ENCODE measurements at regions not wholly inside any gene's neighbourhood (a gene's known extent, or its start where the extent isn't known, plus 50 kb on each side); places are given as distances from the start of the nearest gene placed in this dataset.
"Not testable (repeated sequence)": the region's sequence is repeated elsewhere in the genome, so short reads cannot be mapped to it uniquely, and the experiment has no call there.

DNA sequence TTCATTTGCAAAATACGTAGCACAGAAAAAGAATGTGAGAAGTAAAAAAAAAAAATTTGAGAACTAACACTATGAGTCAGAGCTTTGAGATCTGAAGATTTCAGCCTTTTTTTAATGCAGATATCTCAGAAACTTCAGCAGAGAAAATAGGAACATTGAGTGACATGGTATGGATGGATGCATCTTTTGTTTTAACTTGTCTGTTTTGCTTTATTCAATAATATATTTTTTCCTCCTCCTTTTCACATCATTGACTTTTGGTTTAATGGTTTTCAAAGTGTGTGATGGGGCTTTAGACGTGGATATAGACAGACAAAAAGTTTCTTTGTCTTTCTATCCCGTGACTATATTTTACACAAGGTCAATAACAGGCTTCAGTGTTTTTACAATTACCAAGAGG is 426.7 kb upstream of the FRG2C start:
- no peak overlapping the region for H3K27ac ChIP-seq (ENCODE audit: insufficient read depth, low read length)

DNA sequence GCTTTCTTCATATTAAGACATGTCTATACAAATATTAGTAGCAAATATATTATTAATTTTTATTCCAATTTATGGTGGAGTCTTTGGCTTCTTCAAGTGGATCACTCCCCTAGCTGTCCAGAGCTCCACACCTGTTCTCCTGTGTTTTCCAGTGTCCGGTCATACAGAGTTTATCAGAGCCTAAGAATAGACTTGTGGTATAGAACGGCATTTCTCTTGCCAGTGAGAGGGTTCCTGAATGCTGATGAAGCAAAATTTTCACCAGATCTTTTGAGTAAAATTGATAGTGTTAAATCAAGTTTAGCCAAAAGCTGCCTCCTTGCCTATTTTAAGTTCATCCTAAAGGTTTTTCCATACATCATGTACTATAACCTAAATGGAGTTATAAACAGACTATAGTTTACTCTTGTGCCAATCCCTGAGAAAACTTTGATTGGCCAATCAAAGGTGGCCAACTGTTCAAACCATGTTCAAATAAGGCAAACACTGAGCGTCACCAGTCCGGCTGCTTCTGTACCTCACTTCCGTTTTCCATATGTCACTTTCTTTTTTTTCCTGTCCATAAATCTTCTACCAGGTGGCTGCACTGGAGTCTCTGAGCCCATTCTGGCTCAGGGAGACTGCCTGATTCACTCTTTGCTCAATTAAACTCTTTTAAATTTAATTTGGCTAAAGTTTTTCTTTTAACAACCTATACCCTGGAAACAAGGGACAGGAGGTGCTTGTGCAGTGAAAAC is 422.7 kb upstream of the FRG2C start:
- H3K27ac ChIP-seq (ENCODE audit: insufficient read depth, low read length); H4K20me1 ChIP-seq (ENCODE audit: control insufficient read depth, extremely low read depth, insufficient read depth, low read length); H3K79me2 ChIP-seq (ENCODE audit: control insufficient read depth, insufficient read depth, low read length); H3K4me3 ChIP-seq (replicated peaks in 1 of 4; ENCODE audit: control extremely low read depth in 1 of 4, insufficient read depth in 1 of 4, low read depth in 3 of 4, low read length in 4 of 4); H3K4me1 ChIP-seq (ENCODE audit: control insufficient read depth, extremely low read depth, insufficient read depth, low read length); H3K4me2 ChIP-seq (ENCODE audit: extremely low read depth, insufficient read depth, low read length); H2AFZ ChIP-seq (ENCODE audit: low read length); H3K9me3 ChIP-seq (ENCODE audit: control insufficient read depth, insufficient read depth, low read depth, low read length); DNase-seq (ENCODE audit: low read depth in 2 of 2); H3K9ac ChIP-seq (ENCODE audit: insufficient read depth, low read length); H3K36me3 ChIP-seq (ENCODE audit: control insufficient read depth, insufficient read depth, low read length); H3K27me3 ChIP-seq (ENCODE audit: control insufficient read depth, insufficient read depth, low read length): not testable (repeated sequence)

More for the DNA sequence above, 426.7 kb upstream of the FRG2C start:
- Histone ChIP-seq H3K36me3 (ENCODE audit: control insufficient read depth, insufficient read depth, low read length) (no peaks in the 10 kb centered on the region), H3K9me3 (ENCODE audit: control insufficient read depth, insufficient read depth, low read depth, low read length) (no peaks in the 10 kb centered on the region), H3K4me3 (replicated peaks in 1 of 4; ENCODE audit: control extremely low read depth in 1 of 4, insufficient read depth in 1 of 4, low read depth in 3 of 4, low read length in 4 of 4) (no peak overlapping the region), H3K9ac (ENCODE audit: insufficient read depth, low read length) (no peak overlapping the region), H4K20me1 (ENCODE audit: control insufficient read depth, extremely low read depth, insufficient read depth, low read length) (no peaks in the 10 kb centered on the region), H3K27me3 (ENCODE audit: control insufficient read depth, insufficient read depth, low read length) (no peaks in the 10 kb centered on the region), H2AFZ (ENCODE audit: low read length) (no peak overlapping the region), H3K4me2 (ENCODE audit: extremely low read depth, insufficient read depth, low read length) (no peak overlapping the region), H3K4me1 (ENCODE audit: control insufficient read depth, extremely low read depth, insufficient read depth, low read length) (no peaks in the 10 kb centered on the region), H3K79me2 (ENCODE audit: control insufficient read depth, insufficient read depth, low read length) (no peaks in the 10 kb centered on the region)
- TF ChIP-seq EZH2 (IDR thresholded peaks at IDR 0.05; ENCODE audit: low read length, missing control alignments) (no peak), CTCF (conservative IDR thresholded peaks at IDR 0.05 in 1 of 2, IDR thresholded peaks at IDR 0.05 in 1 of 2; ENCODE audit: low read depth in 1 of 2, low read length in 2 of 2) (no peak)
- DNase-seq (ENCODE audit: low read depth in 2 of 2), result no peak

DNA sequence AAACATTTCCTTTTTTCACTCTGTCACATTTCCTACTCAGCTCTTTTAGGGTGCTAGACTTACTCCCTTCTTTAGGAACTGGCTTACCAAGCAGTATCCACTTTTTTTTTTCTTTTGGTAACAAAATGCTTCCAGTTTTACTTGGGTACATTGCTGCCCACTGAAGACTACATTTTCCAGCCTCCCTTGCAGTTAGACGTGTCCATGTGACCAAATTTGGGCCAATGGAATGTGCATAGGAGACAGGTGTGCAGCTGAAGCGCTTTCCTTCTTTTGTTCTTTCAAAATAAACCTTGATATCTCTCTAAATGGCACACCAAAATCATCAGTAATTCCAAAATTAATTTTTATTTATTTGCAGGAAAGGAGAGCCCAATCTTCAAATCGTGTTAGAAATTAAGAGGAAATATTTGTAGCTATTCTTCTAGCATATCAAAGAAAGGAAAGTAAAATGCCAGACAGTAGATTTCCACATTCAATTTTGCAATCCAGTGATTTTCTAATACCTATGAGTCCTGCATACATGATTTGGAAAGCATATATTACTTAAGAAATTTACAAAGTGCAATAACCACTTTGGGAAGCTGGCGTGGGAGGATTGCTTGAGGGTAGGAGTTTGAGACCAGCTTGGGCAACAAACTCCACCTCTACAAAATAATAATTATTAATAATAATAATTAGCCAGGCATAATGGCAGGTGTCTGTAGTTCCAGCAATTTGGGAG is 422.0 kb upstream of the FRG2C start:
- Histone ChIP-seq H3K4me3 (replicated peaks in 1 of 4; ENCODE audit: control extremely low read depth in 1 of 4, insufficient read depth in 1 of 4, low read depth in 3 of 4, low read length in 4 of 4) (no peak overlapping the region), H3K4me2 (ENCODE audit: extremely low read depth, insufficient read depth, low read length) (no peak overlapping the region), H4K20me1 (ENCODE audit: control insufficient read depth, extremely low read depth, insufficient read depth, low read length) (no peaks in the 10 kb centered on the region), H3K4me1 (ENCODE audit: control insufficient read depth, extremely low read depth, insufficient read depth, low read length) (no peaks in the 10 kb centered on the region), H3K36me3 (ENCODE audit: control insufficient read depth, insufficient read depth, low read length) (no peaks in the 10 kb centered on the region), H2AFZ (ENCODE audit: low read length) (no peak overlapping the region), H3K27ac (ENCODE audit: insufficient read depth, low read length) (no peak overlapping the region), H3K79me2 (ENCODE audit: control insufficient read depth, insufficient read depth, low read length) (no peaks in the 10 kb centered on the region), H3K9me3 (ENCODE audit: control insufficient read depth, insufficient read depth, low read depth, low read length) (no peaks in the 10 kb centered on the region), H3K27me3 (ENCODE audit: control insufficient read depth, insufficient read depth, low read length) (no peaks in the 10 kb centered on the region), H3K9ac (ENCODE audit: insufficient read depth, low read length) (no peak overlapping the region)
- no peak for DNase-seq (ENCODE audit: low read depth in 2 of 2)
- TF ChIP-seq EZH2 (IDR thresholded peaks at IDR 0.05; ENCODE audit: low read length, missing control alignments), result no peak
- TF ChIP-seq CTCF (conservative IDR thresholded peaks at IDR 0.05 in 1 of 2, IDR thresholded peaks at IDR 0.05 in 1 of 2; ENCODE audit: low read depth in 1 of 2, low read length in 2 of 2), result no peak

Measured in fibroblast of lung (primary cell).